DND-41 (cell line): ENCODE measurements at regions not wholly inside any gene's neighbourhood (a gene's known extent, or its start where the extent isn't known, plus 50 kb on each side); places are given as distances from the start of the nearest gene placed in this dataset.

Experiments
- ATAC-seq: fragments of 200-7000 bp; cut with Tn5 transposase; 3 replicates; pipeline ENCODE4 v1.9.1; 2021; ENCODE audit warnings: low read depth; ENCODE audit not compliant: insufficient read depth
- DNase-seq: peaks from one replicate; pipeline ENCODE4 v3.0.0-alpha.2; 2020
- H2AFZ ChIP-seq: 2 replicates; pipeline ENCODE4 v1.6.0; 2012; ENCODE audit warnings: low read depth, low read length
- H3K27ac ChIP-seq: 2 replicates; pipeline ENCODE4 v1.5.1; 2012; ENCODE audit warnings: low read length, inconsistent platforms
- H3K27me3 ChIP-seq: fragments of 200-600 bp; sonication (generic); 2 replicates; pipeline ENCODE4 v1.6.0; 2012; ENCODE audit warnings: low read length, mild to moderate bottlenecking, inconsistent platforms; ENCODE audit not compliant: insufficient read depth, poor library complexity
- H3K36me3 ChIP-seq: 2 replicates; pipeline ENCODE4 v1.5.1; 2012; ENCODE audit warnings: low read length, inconsistent platforms; ENCODE audit not compliant: insufficient read depth
- H3K4me1 ChIP-seq: 2 replicates; pipeline ENCODE4 v1.5.1; 2012; ENCODE audit warnings: mild to moderate bottlenecking, low read length; ENCODE audit not compliant: insufficient read depth
- H3K4me2 ChIP-seq: 2 replicates; pipeline ENCODE4 v1.6.0; 2012; ENCODE audit warnings: mild to moderate bottlenecking, moderate library complexity, low read length, inconsistent platforms; ENCODE audit not compliant: insufficient read depth
- H3K4me3 ChIP-seq, 2 experiments: fragments of 200-600 bp in 1 of 2; shearing (Covaris generic) in 1 of 2; 2 replicates each; pipeline ENCODE4 v1.5.1; 2012 to 2016; ENCODE audit warnings: inconsistent platforms in 2 of 2, low read length in 2 of 2, mild to moderate bottlenecking in 2 of 2, low read depth in 1 of 2, moderate library complexity in 1 of 2
- H3K79me2 ChIP-seq: 2 replicates; pipeline ENCODE4 v1.6.0; 2012; ENCODE audit warnings: low read length, inconsistent platforms; ENCODE audit not compliant: insufficient read depth
- H3K9ac ChIP-seq: 2 replicates; pipeline ENCODE4 v1.6.0; 2012; ENCODE audit warnings: low read depth, mild to moderate bottlenecking, inconsistent platforms, low read length, moderate library complexity
- H3K9me3 ChIP-seq: 2 replicates; pipeline ENCODE4 v1.5.1; 2012; ENCODE audit warnings: low read length, moderate library complexity, mild to moderate bottlenecking, inconsistent platforms; ENCODE audit not compliant: insufficient read depth, severe bottlenecking
- H4K20me1 ChIP-seq: 2 replicates; pipeline ENCODE4 v1.6.0; 2012; ENCODE audit warnings: low read length; ENCODE audit not compliant: insufficient read depth
- CTCF ChIP-seq: IDR thresholded peaks from 2 replicates; pipeline ENCODE4 v1.5.1; 2012; ENCODE audit warnings: borderline replicate concordance, low read length, moderate library complexity, mild to moderate bottlenecking; ENCODE audit not compliant: poor library complexity, severe bottlenecking; ENCODE audit errors: extremely low read depth
- EZH2 ChIP-seq: IDR thresholded peaks from 3 replicates; pipeline ENCODE4 v1.6.1; 2012; ENCODE audit warnings: borderline replicate concordance, low read depth, mild to moderate bottlenecking, moderate library complexity, low read length, inconsistent platforms; ENCODE audit not compliant: severe bottlenecking

- TF ChIP-seq EZH2 (no peak), CTCF (no peak)
- Histone ChIP-seq H3K27me3 (no peaks in the 10 kb centered on the region), H3K36me3 (no peaks in the 10 kb centered on the region)
Observed at GRCh38 chr12:111218499-111218898, 150.4 kb downstream of the PHETA1 start.

DNA sequence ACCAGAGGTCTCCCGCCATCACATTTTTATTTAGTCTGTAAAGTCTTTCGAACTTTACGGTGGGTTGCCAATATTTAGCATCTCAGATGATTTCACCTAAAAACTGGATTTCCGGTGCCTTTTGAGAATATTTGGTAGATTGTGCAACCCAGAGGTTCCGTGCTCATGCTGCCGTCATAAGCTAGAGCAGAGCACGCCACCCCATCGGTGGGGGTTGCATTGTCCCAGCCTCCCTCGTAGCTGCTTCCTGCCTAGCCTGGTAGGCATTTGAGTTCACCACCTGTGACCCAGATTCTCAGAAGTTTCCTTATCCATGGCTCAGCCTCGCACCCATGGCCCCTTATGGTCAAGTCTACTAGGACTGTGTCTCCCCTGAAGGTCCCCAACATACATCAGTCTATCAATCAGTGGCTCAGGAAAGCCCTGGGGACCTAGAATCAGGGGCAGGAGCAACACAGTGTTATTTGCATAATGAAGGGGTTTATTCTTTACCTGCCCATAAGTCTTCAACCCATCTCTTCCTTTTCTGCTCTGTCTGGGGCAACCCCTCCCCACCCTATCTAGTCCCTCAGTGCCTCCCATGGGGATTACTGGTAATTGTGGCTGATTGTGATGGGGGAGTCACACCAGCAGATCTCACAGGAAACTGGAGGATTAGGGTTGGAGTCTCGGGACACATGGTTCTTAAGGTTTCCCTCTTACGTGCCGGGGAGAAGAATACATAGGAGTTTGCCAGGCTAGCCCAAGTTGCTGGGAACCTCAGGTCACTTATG is 152.3 kb downstream of the PHETA1 start:
- H3K4me2 ChIP-seq: no peak overlapping the region
- TF ChIP-seq CTCF (no peak), EZH2 (no peak)
- H2AFZ ChIP-seq: no peak overlapping the region
- ATAC-seq (no peak), DNase-seq (no peak)
- no peaks in the 10 kb centered on the region for H3K27me3 ChIP-seq
- H3K9ac ChIP-seq: no peak overlapping the region
- H4K20me1 ChIP-seq: no peaks in the 10 kb centered on the region
- no peaks in the 10 kb centered on the region for H3K9me3 ChIP-seq
- no peak overlapping the region for H3K4me3 ChIP-seq
- no peaks in the 10 kb centered on the region for H3K36me3 ChIP-seq
- no peak overlapping the region for H3K27ac ChIP-seq
- H3K4me1 ChIP-seq: no peaks in the 10 kb centered on the region
- H3K79me2 ChIP-seq: no peaks in the 10 kb centered on the region

More at GRCh38 chr12:111218499-111218898, 150.4 kb downstream of the PHETA1 start:
- Histone ChIP-seq H4K20me1 (no peaks in the 10 kb centered on the region), H3K9me3 (no peaks in the 10 kb centered on the region), H3K4me3 (no peak overlapping the region), H3K4me1 (no peaks in the 10 kb centered on the region), H3K4me2 (no peak overlapping the region), H3K79me2 (no peaks in the 10 kb centered on the region), H2AFZ (no peak overlapping the region), H3K9ac (no peak overlapping the region), H3K27ac (no peak overlapping the region)
- ATAC-seq: no peak
- DNase-seq: no peak

GRCh38 chr12:111215881-111216280 is 153.0 kb downstream of the PHETA1 start:
- TF ChIP-seq CTCF (no peak), EZH2 (no peak)
- no peaks in the 10 kb centered on the region for H3K27me3 ChIP-seq
- H2AFZ ChIP-seq: no peak overlapping the region
- H3K79me2 ChIP-seq: no peaks in the 10 kb centered on the region
- no peaks in the 10 kb centered on the region for H3K36me3 ChIP-seq
- DNase-seq (no peak), ATAC-seq (no peak)
- no peaks in the 10 kb centered on the region for H3K9me3 ChIP-seq
- H3K9ac ChIP-seq: no peak overlapping the region
- no peaks in the 10 kb centered on the region for H4K20me1 ChIP-seq
- no peak overlapping the region for H3K4me2 ChIP-seq
- H3K4me1 ChIP-seq: no peaks in the 10 kb centered on the region
- no peak overlapping the region for H3K4me3 ChIP-seq
- H3K27ac ChIP-seq: no peak overlapping the region
